ENCODE measurements at regions not wholly inside any gene's neighbourhood (a gene's known extent, or its start where the extent isn't known, plus 50 kb on each side); places are given as distances from the start of the nearest gene placed in this dataset.

GRCh38 chr22:26853071-26853470 lies 195.7 kb downstream of the MIAT start:
- H3K9me3 ChIP-seq (replicated peaks; ENCODE audit: insufficient read depth, low read length): no peaks in the 10 kb centered on the region
- no peak overlapping the region for H3K4me3 ChIP-seq (ENCODE audit: low read length)
- H3K4me2 ChIP-seq (ENCODE audit: low read depth, low read length): no peak overlapping the region
- no peaks in the 10 kb centered on the region for H4K20me1 ChIP-seq (ENCODE audit: insufficient read depth, low read length)
- H3K9me2 ChIP-seq (replicated peaks; ENCODE audit: insufficient read depth, low read length): no peaks in the 10 kb centered on the region
- no peaks in the 10 kb centered on the region for H3K27me3 ChIP-seq (replicated peaks; ENCODE audit: insufficient read depth, low read length)
- H3K36me3 ChIP-seq (replicated peaks; ENCODE audit: insufficient read depth, low read length): no peaks in the 10 kb centered on the region
- H3F3A ChIP-seq (ENCODE audit: insufficient read depth, low read length): no peaks in the 10 kb centered on the region
- H3K27ac ChIP-seq (ENCODE audit: low read length): no peak overlapping the region
- H3K9ac ChIP-seq (ENCODE audit: low read length): no peak overlapping the region
- no peak for DNase-seq
- H3K4me1 ChIP-seq (ENCODE audit: low read length): no peaks in the 10 kb centered on the region
- no peak overlapping the region for H2AFZ ChIP-seq (ENCODE audit: low read length)
- no peak for TF ChIP-seq CTCF (IDR thresholded peaks at IDR 0.05; ENCODE audit: low read length)
- no peak for TF ChIP-seq EZH2phosphoT487 (IDR thresholded peaks at IDR 0.05; ENCODE audit: low read length)
- TF ChIP-seq EZH2 (optimal IDR thresholded peaks at IDR 0.05; ENCODE audit: low read depth, low read length): no peak
- no peaks in the 10 kb centered on the region for H3K79me2 ChIP-seq (ENCODE audit: low read length)

GRCh38 chr22:26853495-26853894 lies 196.1 kb downstream of the MIAT start:
- Histone ChIP-seq H2AFZ (ENCODE audit: low read length) (no peak overlapping the region), H3K27me3 (replicated peaks; ENCODE audit: insufficient read depth, low read length) (no peaks in the 10 kb centered on the region), H3F3A (ENCODE audit: insufficient read depth, low read length) (no peaks in the 10 kb centered on the region), H3K9me2 (replicated peaks; ENCODE audit: insufficient read depth, low read length) (no peaks in the 10 kb centered on the region), H3K9ac (ENCODE audit: low read length) (no peak overlapping the region), H4K20me1 (ENCODE audit: insufficient read depth, low read length) (no peaks in the 10 kb centered on the region), H3K4me1 (ENCODE audit: low read length) (no peaks in the 10 kb centered on the region), H3K4me3 (ENCODE audit: low read length) (no peak overlapping the region), H3K36me3 (replicated peaks; ENCODE audit: insufficient read depth, low read length) (no peaks in the 10 kb centered on the region), H3K9me3 (replicated peaks; ENCODE audit: insufficient read depth, low read length) (no peaks in the 10 kb centered on the region), H3K27ac (ENCODE audit: low read length) (no peak overlapping the region), H3K4me2 (ENCODE audit: low read depth, low read length) (no peak overlapping the region), H3K79me2 (ENCODE audit: low read length) (no peaks in the 10 kb centered on the region)
- no peak for DNase-seq
- no peak for TF ChIP-seq EZH2 (optimal IDR thresholded peaks at IDR 0.05; ENCODE audit: low read depth, low read length)
- no peak for TF ChIP-seq CTCF (IDR thresholded peaks at IDR 0.05; ENCODE audit: low read length)
- no peak for TF ChIP-seq EZH2phosphoT487 (IDR thresholded peaks at IDR 0.05; ENCODE audit: low read length)

- Histone ChIP-seq H3K79me2 (ENCODE audit: low read length) (no peaks in the 10 kb centered on the region), H3K4me1 (ENCODE audit: low read length) (no peaks in the 10 kb centered on the region), H2AFZ (ENCODE audit: low read length) (no peak overlapping the region), H3K9ac (ENCODE audit: low read length) (no peak overlapping the region), H3K27me3 (replicated peaks; ENCODE audit: insufficient read depth, low read length) (no peaks in the 10 kb centered on the region), H4K20me1 (ENCODE audit: insufficient read depth, low read length) (no peaks in the 10 kb centered on the region), H3K27ac (ENCODE audit: low read length) (no peak overlapping the region), H3K9me2 (replicated peaks; ENCODE audit: insufficient read depth, low read length) (no peaks in the 10 kb centered on the region), H3K36me3 (replicated peaks; ENCODE audit: insufficient read depth, low read length) (no peaks in the 10 kb centered on the region), H3K9me3 (replicated peaks; ENCODE audit: insufficient read depth, low read length) (no peaks in the 10 kb centered on the region), H3K4me3 (ENCODE audit: low read length) (no peak overlapping the region), H3K4me2 (ENCODE audit: low read depth, low read length) (no peak overlapping the region), H3F3A (ENCODE audit: insufficient read depth, low read length) (no peaks in the 10 kb centered on the region)
- TF ChIP-seq EZH2 (optimal IDR thresholded peaks at IDR 0.05; ENCODE audit: low read depth, low read length) (no peak), CTCF (IDR thresholded peaks at IDR 0.05; ENCODE audit: low read length) (no peak), EZH2phosphoT487 (IDR thresholded peaks at IDR 0.05; ENCODE audit: low read length) (no peak)
- no peak for DNase-seq
Measured at GRCh38 chr22:26857169-26857568, 199.8 kb downstream of the MIAT start.

All from MM.1S (cell line).